ENCODE measurements at regions not wholly inside any gene's neighbourhood (a gene's known extent, or its start where the extent isn't known, plus 50 kb on each side); places are given as distances from the start of the nearest gene placed in this dataset.

DNA sequence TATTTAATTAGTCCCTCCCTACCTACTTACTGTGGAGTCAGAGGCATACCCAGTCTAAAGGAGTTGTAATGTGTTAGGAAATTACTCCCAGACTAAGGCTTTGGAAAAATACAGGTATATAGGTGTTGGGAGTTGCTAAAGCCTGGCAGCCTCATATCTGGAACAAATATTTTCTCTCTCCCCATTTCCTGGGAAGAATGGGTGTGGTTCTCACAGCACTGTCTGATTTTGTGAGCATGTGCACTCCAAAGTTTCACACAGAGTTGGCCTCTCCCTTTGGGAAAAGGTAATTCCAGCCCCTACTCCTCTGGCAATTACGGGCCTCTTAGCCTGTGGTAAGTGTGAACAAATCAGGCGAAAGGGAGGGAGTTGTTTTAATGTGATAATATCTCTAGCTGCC lies 187.0 kb downstream of the MID1IP1 start:
- TF ChIP-seq, protein P1, sequence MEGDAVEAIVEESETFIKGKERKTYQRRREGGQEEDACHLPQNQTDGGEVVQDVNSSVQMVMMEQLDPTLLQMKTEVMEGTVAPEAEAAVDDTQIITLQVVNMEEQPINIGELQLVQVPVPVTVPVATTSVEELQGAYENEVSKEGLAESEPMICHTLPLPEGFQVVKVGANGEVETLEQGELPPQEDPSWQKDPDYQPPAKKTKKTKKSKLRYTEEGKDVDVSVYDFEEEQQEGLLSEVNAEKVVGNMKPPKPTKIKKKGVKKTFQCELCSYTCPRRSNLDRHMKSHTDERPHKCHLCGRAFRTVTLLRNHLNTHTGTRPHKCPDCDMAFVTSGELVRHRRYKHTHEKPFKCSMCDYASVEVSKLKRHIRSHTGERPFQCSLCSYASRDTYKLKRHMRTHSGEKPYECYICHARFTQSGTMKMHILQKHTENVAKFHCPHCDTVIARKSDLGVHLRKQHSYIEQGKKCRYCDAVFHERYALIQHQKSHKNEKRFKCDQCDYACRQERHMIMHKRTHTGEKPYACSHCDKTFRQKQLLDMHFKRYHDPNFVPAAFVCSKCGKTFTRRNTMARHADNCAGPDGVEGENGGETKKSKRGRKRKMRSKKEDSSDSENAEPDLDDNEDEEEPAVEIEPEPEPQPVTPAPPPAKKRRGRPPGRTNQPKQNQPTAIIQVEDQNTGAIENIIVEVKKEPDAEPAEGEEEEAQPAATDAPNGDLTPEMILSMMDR (IDR thresholded peaks at IDR 0.05) = no peak
- TF ChIP-seq POLR2A (IDR thresholded peaks at IDR 0.05) = no peak
